ENCODE measurements at regions not wholly inside any gene's neighbourhood (a gene's known extent, or its start where the extent isn't known, plus 50 kb on each side); places are given as distances from the start of the nearest gene placed in this dataset.

DNA sequence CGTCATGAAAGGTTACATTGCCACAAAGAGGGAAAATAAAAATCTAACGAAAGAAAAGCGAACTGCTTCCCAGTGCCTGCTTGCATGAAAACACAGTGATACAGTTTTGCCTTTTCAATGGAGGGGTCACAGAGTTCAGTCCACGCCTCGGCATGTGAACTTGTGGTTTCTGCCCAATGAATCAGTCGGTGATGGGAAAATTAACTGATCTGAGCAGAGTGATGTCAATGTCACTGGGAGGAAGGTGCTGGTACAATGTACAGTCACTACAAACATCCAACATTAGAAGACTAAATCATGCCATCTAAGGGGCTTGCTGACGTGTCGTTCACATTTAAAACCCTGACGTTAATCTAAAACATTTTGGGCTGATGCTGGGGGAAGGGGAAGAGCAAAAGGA lies 151.8 kb upstream of the MSX2 start:
- TF ChIP-seq, protein P1, sequence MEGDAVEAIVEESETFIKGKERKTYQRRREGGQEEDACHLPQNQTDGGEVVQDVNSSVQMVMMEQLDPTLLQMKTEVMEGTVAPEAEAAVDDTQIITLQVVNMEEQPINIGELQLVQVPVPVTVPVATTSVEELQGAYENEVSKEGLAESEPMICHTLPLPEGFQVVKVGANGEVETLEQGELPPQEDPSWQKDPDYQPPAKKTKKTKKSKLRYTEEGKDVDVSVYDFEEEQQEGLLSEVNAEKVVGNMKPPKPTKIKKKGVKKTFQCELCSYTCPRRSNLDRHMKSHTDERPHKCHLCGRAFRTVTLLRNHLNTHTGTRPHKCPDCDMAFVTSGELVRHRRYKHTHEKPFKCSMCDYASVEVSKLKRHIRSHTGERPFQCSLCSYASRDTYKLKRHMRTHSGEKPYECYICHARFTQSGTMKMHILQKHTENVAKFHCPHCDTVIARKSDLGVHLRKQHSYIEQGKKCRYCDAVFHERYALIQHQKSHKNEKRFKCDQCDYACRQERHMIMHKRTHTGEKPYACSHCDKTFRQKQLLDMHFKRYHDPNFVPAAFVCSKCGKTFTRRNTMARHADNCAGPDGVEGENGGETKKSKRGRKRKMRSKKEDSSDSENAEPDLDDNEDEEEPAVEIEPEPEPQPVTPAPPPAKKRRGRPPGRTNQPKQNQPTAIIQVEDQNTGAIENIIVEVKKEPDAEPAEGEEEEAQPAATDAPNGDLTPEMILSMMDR (IDR thresholded peaks at IDR 0.05; ENCODE audit: control extremely low read depth, extremely low read depth) = no peak
- Histone ChIP-seq H3K9me3 (ENCODE audit: control insufficient read depth in 4 of 4, insufficient read depth in 3 of 4, low read length in 3 of 4) (peaks cover 0 to 3% (median 0%) of the 10 kb centered on the region in 4 donors), H3K27ac (ENCODE audit: low read depth in 1 of 2, low read length in 1 of 2) (no peak overlapping the region), H3K9ac (ENCODE audit: insufficient read depth in 1 of 2, low read length in 2 of 2) (no peak overlapping the region), H3K36me3 (ENCODE audit: control insufficient read depth in 4 of 4, insufficient read depth in 4 of 4, low read length in 4 of 4) (no peaks in the 10 kb centered on the region), H3K4me1 (ENCODE audit: control insufficient read depth in 5 of 5, insufficient read depth in 5 of 5, low read length in 5 of 5) (peaks cover 0 to 36% (median 0%) of the 10 kb centered on the region in 5 donors), H3K4me3 (no peak overlapping the region), H3K27me3 (ENCODE audit: control insufficient read depth in 3 of 3, insufficient read depth in 3 of 3, low read length in 2 of 3) (peaks cover 0 to 4% (median 2%) of the 10 kb centered on the region in 3 donors)
- 80 to 89% methylated on average over 9 of the region's 9 CpGs for WGBS, 2 donors
- no peak for DNase-seq
- ATAC-seq (ENCODE audit: insufficient read depth, low FRiP score) = no peak

DNA sequence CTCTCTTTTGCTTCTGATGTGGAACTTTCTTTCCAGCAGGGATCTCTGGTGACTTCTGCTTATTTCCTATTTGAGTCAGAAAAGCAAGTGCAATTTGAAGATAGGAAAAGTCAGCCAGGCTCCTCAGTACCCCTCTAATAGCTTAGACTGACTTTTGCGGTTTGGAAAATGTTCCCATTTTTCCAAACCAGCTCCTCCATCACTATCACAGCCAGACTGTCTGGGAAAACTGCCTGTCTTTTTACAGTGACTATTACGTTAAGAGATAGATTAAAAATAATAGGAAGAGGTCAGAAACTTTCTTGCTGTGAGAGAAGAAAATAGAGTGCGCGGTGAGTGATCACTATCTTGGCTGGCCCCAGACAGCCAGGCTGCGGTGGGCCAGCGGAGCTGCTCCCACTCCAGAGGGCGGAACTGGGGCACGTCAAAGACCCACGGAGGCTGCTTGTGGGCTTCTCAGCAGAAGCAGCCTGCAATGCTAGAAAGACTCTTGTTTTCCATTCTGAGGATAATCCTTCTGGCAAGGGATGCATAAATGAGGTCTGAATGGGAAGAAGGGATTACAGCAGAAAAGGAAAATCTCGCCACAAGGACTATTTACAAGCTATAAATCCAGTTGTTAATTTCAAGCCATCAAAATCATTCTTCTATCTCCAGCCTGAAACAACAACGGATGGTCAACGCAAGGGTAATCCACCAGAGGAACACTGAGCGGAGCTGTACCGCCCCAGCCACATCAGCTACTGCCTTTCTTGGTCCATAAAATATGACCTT lies 151.0 kb upstream of the MSX2 start:
- H3K9ac ChIP-seq (ENCODE audit: insufficient read depth in 1 of 2, low read length in 2 of 2) = no peak overlapping the region
- no peak overlapping the region for H3K4me3 ChIP-seq
- WGBS, 2 donors = 58 to 65% methylated on average over 14 of the region's 14 CpGs
- peak; percentile 46 to 85 (median 58) for DNase-seq
- no peaks in the 10 kb centered on the region for H3K36me3 ChIP-seq (ENCODE audit: control insufficient read depth in 4 of 4, insufficient read depth in 4 of 4, low read length in 4 of 4)
- peaks cover 0 to 3% (median 0%) of the 10 kb centered on the region in 4 donors for H3K9me3 ChIP-seq (ENCODE audit: control insufficient read depth in 4 of 4, insufficient read depth in 3 of 4, low read length in 3 of 4)
- H3K27ac ChIP-seq (ENCODE audit: low read depth in 1 of 2, low read length in 1 of 2) = no peak overlapping the region
- TF ChIP-seq, protein P1 (IDR thresholded peaks at IDR 0.05; ENCODE audit: control extremely low read depth, extremely low read depth) = no peak
- peaks cover 0 to 36% (median 0%) of the 10 kb centered on the region in 5 donors for H3K4me1 ChIP-seq (ENCODE audit: control insufficient read depth in 5 of 5, insufficient read depth in 5 of 5, low read length in 5 of 5)
- no peak for ATAC-seq (ENCODE audit: insufficient read depth, low FRiP score)
- H3K27me3 ChIP-seq (ENCODE audit: control insufficient read depth in 3 of 3, insufficient read depth in 3 of 3, low read length in 2 of 3) = peaks cover 0 to 4% (median 2%) of the 10 kb centered on the region in 3 donors

DNA sequence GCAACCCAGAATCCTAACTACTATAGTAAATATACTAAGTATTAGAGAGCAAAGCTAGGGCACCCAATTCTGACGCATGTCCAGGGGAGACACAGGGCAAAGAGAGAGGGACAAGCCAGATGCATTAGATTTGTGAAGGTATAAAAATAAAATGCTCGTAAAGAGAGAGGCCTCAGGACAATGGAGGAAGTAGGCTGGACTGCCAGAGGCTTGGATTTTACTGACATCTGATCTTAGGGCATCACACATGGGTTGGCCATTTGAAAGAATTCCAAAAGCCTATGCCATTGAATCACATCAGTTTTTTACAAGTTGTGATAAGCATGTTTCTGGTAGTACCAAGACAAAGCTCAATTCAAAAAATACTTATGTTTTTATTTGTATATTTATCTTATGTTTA lies 149.3 kb upstream of the MSX2 start:
- peaks cover 0 to 7% (median 6%) of the 10 kb centered on the region in 3 donors for H3K27me3 ChIP-seq (ENCODE audit: control insufficient read depth in 3 of 3, insufficient read depth in 3 of 3, low read length in 2 of 3)
- ATAC-seq (ENCODE audit: insufficient read depth, low FRiP score) (no peak), DNase-seq (no peak)
- WGBS, 2 donors = 75 to 78% methylated on average over 2 of the region's 2 CpGs
- peaks cover 0 to 3% (median 0%) of the 10 kb centered on the region in 4 donors for H3K9me3 ChIP-seq (ENCODE audit: control insufficient read depth in 4 of 4, insufficient read depth in 3 of 4, low read length in 3 of 4)
- H3K4me3 ChIP-seq = no peak overlapping the region
- no peak overlapping the region for H3K27ac ChIP-seq (ENCODE audit: low read depth in 1 of 2, low read length in 1 of 2)
- no peaks in the 10 kb centered on the region for H3K36me3 ChIP-seq (ENCODE audit: control insufficient read depth in 4 of 4, insufficient read depth in 4 of 4, low read length in 4 of 4)
- peaks cover 0 to 33% (median 0%) of the 10 kb centered on the region in 5 donors for H3K4me1 ChIP-seq (ENCODE audit: control insufficient read depth in 5 of 5, insufficient read depth in 5 of 5, low read length in 5 of 5)
- no peak overlapping the region for H3K9ac ChIP-seq (ENCODE audit: insufficient read depth in 1 of 2, low read length in 2 of 2)
- TF ChIP-seq, protein P1 (IDR thresholded peaks at IDR 0.05; ENCODE audit: control extremely low read depth, extremely low read depth) = no peak
